ENCODE measurements at regions not wholly inside any gene's neighbourhood (a gene's known extent, or its start where the extent isn't known, plus 50 kb on each side); places are given as distances from the start of the nearest gene placed in this dataset.

DNA sequence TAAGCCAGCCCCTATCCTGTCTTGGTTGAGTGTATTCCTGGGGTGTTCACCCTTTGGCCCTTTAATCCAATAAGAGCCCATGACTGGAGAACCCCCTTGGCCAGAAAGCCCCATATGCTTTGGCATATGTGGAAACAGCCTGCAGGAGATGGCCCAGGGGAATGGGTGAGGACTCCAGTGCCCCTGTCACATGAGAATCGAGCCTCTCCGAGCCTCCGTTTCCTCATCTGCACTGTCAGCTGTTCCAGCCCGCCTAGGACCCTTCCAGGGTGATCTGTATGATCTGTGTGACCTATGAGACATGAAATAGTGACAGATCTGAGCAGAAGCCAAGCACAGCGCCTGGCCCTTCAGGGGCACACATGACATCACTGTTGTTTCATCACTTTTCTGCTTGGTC is 300.7 kb downstream of the ZNF536 start:
- no peak for DNase-seq

GRCh38 chr19:30671622-30672051 is 299.5 kb downstream of the ZNF536 start:
- DNase-seq: no peak

DNA sequence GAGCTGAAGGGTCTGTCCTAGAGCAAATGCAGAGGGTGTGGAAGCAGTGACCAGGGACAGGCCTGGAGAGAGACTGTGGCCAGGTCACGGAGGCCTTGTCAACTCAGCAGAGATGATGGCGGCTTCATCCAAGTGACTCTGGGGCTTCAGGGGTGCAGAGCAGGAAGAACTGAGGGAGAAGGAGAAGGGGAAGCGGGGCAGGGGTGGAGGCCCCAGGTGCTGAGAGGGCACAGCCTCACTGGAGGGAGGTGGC is 299.1 kb downstream of the ZNF536 start:
- DNase-seq: no peak

DNA sequence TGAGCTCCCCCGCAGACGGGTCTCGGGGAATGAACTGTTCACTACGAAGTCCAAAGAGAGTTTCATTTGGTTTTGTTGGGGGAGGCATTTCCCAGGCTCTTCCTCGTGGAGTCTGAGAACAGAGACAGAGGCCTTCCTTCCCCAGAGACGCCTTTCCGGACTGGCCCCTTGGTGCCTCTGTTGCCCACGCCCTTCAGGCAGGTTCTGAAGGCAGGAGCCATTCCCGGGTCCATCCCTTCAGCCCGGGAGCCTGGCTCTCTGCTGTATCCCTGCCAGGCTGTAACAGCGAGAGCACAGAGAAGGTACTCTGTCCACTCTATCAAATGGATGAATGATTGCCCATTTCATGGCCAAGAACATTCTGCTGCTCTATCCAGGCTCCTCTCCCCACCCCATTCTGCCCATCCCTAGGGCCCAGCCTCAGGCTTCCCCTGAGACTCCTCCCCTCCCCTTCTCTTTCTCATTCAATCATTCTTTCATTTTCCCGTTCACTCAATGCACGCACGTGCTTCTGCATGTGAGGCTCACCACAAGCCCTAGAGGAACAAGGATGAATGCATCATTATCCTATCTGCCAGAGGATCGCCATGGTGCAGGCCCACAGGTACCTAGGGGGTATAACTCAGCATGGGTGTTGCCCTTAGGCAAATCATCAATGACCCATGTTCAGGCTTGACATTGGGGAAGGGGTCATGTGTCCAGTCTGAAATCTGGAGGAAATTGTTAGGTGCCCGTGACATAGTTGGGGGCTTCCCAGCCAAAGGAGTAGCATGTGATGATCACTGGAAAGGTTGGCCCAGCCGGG is 298.6 kb downstream of the ZNF536 start:
- no peak for DNase-seq

GRCh38 chr19:30670011-30670329 is 297.8 kb downstream of the ZNF536 start:
- no peak for DNase-seq

DNA sequence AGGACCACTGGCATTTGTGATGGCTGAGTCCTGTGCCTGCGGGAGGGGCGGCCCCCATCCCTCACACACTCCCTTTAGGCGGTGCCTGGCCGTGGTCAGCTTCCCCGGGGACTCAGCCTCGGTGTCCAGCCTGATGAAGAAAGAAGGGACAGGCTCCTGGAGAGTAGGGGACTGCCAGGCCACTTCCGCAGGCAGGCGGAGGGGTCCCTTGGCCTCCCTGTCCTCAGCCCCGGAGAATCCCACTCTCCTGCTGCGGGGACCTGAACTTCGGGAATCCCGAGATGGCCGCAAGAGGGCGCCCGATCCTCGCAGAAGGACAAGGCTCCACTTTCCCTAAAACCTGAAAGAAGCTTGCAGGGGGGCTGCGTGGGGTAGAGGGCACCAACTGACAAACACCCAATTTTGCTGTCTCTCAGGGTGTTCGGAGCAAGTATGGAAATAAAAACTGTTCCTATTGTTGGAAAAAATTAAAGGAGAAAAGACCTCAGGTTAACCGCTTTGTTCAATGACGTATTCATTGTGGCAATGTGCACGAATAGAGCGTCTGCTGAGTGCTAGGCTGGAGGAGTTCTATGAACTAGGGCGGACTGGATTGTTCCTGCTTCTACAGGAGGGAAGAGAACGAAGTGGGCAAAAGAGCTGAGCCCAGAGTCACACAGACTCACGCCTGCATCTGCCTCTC is 297.3 kb downstream of the ZNF536 start:
- no peak for DNase-seq

GRCh38 chr19:30668521-30669155 is 296.5 kb downstream of the ZNF536 start:
- no peak for DNase-seq

DNA sequence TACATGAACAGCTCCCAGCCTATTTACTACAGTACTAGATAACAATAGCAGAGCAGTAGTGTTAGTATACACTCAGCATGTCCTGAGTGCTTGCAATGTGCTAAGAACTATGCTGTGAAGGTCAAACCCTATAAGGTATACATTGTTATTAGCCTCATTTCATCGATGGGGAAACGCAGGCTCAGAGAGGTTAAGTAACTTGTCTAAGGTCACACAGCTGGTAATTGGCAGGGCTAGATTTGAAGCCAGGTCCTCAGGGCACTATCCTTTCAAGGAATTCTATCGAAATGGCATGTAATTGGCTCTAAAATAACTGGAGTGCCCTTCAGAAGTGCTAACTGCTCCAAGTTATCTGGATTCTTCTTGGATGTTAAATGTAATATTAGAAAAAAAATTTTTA is 295.6 kb downstream of the ZNF536 start:
- no peak for DNase-seq

DNA sequence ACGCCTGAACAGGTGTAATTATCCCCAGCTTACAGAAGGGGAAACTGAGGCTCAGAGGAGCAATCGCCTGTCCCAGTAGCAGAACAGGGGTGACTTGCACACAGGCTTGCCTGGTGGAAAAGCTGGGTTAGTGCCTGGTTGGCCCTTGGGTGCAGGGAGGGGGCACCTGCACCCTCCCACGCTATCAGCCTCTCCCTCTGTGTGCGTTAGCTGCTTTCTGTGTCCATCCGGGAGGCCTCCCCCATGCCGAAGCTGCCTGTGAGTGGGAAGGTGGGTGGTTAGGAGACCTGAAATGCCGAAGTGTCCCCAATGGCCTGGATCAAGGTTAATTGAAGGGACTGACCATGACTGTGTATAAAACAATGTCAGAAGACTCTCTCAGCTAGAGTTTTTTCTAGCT is 295.0 kb downstream of the ZNF536 start:
- no peak for DNase-seq

- DNase-seq: no peak
These were observed 294.2 kb downstream of the ZNF536 start for GRCh38 chr19:30666301-30666803.

- no peak for DNase-seq
These were observed 293.3 kb downstream of the ZNF536 start for GRCh38 chr19:30665449-30665848.

DNA sequence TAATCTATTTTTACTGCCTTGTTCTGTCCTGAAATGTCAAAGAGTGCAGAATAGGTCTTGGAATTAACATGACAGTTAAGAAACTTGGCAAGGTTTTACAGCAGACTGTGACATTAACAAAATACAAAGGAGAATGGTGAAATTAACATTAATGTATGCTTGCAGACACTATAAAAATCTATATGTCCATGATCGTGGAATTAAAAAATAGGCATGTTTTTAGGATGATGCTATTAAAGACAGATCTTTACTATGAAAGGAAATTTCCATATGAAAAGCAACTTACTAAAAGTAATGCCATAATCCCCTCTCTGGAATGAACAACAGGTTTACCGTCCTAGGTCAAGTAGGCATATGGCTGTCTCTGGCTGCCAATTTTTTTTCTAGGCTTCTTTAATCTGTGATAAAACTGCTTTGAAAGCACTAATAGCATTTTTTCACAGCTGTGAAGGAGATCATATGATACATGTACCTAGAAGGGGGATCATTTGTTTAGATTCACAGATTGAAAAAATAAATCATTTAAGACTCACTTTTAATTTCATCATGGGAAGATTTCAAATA is 291.5 kb downstream of the ZNF536 start:
- DNase-seq: no peak

DNA sequence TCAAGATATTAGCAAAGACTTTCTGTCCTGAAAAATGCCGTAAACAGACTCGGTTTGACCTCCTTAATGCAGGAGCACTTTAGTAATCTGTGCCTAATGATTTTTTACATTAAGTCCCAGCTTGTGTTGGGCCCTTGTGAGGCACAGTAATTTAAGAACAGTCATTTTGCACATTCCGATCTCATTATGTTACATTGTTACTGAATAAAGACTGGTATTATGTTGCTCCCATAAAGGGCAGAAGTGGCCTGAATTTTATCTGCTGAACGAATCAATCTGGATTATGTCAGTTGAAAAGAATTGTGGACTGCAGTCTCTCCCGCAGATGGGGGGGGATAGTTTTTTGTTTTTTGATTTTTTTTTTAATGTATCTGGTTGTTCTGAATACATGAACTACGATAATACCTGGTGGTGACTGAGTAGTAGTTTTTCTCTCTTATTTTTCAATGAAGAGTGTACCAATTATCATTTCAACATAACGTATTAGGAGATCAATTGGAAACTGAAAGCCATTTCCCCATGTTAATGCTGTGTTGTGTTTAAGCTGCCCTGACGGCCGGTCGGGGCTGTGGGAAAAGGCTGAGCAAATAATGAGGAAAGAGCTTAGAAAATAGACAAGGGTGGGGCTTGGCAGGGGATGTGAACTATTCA is 290.2 kb downstream of the ZNF536 start:
- DNase-seq: no peak

DNA sequence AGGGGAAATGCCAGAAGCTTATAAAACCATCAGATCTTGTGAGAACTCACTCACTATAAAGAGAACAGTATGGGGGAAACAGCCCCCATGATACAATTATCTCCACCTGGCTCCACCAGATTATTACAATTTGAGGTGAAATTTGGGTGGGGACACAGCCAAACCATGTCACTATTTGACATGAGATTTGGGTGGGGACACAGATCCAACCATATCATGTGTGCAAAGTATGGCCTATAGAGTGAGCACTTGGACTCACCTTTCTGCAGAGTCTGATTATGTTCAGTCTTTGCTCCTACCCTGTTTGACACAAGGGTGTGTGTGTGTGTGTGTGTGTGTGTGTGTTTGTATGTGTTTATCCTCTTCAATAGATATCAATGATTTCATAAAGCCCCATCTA is 287.5 kb downstream of the ZNF536 start:
- no peak for DNase-seq

- no peak for DNase-seq
These were observed 284.4 kb downstream of the ZNF536 start for GRCh38 chr19:30656520-30657100.

- DNase-seq: no peak
These were observed 281.6 kb downstream of the ZNF536 start for GRCh38 chr19:30653646-30654386.

GRCh38 chr19:30652751-30653150 is 280.6 kb downstream of the ZNF536 start:
- DNase-seq: no peak

DNA sequence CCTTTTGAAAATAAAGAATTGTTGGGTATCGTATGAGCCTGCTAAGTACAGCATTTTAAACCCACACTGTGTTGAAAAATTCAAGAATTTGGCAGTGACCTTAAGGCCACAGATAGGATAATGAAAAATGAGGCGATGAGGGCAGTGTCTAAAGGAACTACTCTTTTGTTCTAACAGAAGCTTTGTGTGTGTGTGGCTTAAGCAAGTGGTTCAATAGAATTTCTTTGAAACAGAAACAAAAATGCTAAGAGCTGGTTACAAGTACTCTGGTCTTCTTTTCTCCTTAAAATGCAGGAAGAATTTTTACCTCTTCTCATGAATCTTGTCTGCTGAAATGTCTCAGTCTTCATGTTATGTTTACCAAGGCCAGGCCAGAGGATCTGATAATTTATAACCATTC is 279.5 kb downstream of the ZNF536 start:
- DNase-seq: no peak

GRCh38 chr19:30651066-30651465 is 278.9 kb downstream of the ZNF536 start:
- no peak for DNase-seq

DNA sequence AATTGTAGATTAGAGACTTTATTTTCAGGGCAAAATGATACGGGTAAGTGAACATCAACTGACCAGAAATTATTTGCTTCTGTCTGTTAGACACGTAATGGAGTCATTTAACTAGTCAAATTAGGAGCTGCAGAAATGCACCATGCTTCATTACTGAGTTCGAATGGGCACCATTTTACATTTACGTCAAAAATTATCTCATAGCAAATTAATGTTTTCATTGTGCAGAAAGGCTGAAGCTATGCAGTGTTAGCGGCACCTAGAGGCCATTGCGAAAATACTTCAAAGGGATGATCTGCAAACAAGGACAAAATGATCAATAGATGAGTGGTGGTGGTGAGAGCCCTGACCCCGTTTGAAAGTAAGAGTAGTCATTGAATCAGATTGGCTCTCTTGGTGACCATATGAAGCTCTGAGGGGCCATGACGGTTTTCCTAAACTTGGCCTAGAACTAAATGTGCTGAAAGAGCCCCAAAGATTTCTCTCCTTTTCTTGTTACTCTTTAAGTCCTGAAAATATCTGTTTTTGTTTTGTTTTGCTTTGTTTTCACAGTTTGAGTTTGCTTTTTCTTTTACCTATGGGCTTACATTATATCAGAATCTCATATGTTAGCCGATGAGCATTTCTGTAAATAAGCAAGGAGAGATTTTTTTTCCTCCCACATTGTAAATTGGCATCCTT is 277.9 kb downstream of the ZNF536 start:
- peak; percentile 13 for DNase-seq
